HG03558 (cell line): ENCODE measurements at regions not wholly inside any gene's neighbourhood (a gene's known extent, or its start where the extent isn't known, plus 50 kb on each side); places are given as distances from the start of the nearest gene placed in this dataset.

Experiments
- ATAC-seq: cut with Tn5 transposase; IDR thresholded peaks from one replicate; pipeline ENCODE4 v1.9.1; 2021; ENCODE audit warnings: moderate number of reproducible peaks; ENCODE audit not compliant: unreplicated experiment; ENCODE audit errors: extremely low read depth

GRCh38 chr13:34265046-34265679, 447.2 kb downstream of the RFC3 start:
- ATAC-seq = no peak

GRCh38 chr13:34276764-34277163, 458.8 kb downstream of the RFC3 start:
- no peak for ATAC-seq

GRCh38 chr13:34277936-34278335, 460.0 kb downstream of the RFC3 start:
- no peak for ATAC-seq

GRCh38 chr13:34278780-34279179, 460.8 kb downstream of the RFC3 start:
- no peak for ATAC-seq

- ATAC-seq = no peak
Measured at GRCh38 chr13:34290661-34291060, 472.7 kb downstream of the RFC3 start.

- no peak for ATAC-seq
Measured at GRCh38 chr13:34294483-34295129, 476.7 kb downstream of the RFC3 start.

GRCh38 chr13:34300559-34300958, 482.6 kb downstream of the RFC3 start:
- ATAC-seq = no peak

- no peak for ATAC-seq
Measured at GRCh38 chr13:34302596-34302995, 484.6 kb downstream of the RFC3 start.

- ATAC-seq = no peak
Measured at GRCh38 chr13:34303346-34303745, 485.4 kb downstream of the RFC3 start.

- ATAC-seq = no peak
Measured at GRCh38 chr13:34307607-34308006, 489.7 kb downstream of the RFC3 start.

- no peak for ATAC-seq
Measured at GRCh38 chr13:34308725-34309124, 490.8 kb downstream of the RFC3 start.

GRCh38 chr13:34310539-34310938, 492.6 kb downstream of the RFC3 start:
- ATAC-seq = no peak

- ATAC-seq = no peak
Measured at GRCh38 chr13:34311251-34311650, 493.3 kb downstream of the RFC3 start.

GRCh38 chr13:34312578-34312977, 494.6 kb downstream of the RFC3 start:
- ATAC-seq = no peak

- ATAC-seq = no peak
Measured at GRCh38 chr13:34320084-34320483, 502.1 kb downstream of the RFC3 start.

GRCh38 chr13:34322014-34322742, 504.2 kb downstream of the RFC3 start:
- ATAC-seq = no peak

GRCh38 chr13:34322743-34323074, 504.8 kb downstream of the RFC3 start:
- ATAC-seq = no peak

- ATAC-seq = no peak
Measured at GRCh38 chr13:34335014-34336007, 517.4 kb downstream of the RFC3 start.

- ATAC-seq = no peak
Measured at GRCh38 chr13:34338102-34338501, 520.2 kb downstream of the RFC3 start.

- no peak for ATAC-seq
Measured at GRCh38 chr13:34340534-34340933, 522.6 kb downstream of the RFC3 start.
